HG02610 (cell line): ENCODE measurements at regions not wholly inside any gene's neighbourhood (a gene's known extent, or its start where the extent isn't known, plus 50 kb on each side); places are given as distances from the start of the nearest gene placed in this dataset.

Source experiments
- ATAC-seq: cut with Tn5 transposase; IDR thresholded peaks from one replicate; pipeline ENCODE4 v1.9.1; 2021; ENCODE audit warnings: mild to moderate bottlenecking, moderate library complexity; ENCODE audit not compliant: unreplicated experiment

DNA sequence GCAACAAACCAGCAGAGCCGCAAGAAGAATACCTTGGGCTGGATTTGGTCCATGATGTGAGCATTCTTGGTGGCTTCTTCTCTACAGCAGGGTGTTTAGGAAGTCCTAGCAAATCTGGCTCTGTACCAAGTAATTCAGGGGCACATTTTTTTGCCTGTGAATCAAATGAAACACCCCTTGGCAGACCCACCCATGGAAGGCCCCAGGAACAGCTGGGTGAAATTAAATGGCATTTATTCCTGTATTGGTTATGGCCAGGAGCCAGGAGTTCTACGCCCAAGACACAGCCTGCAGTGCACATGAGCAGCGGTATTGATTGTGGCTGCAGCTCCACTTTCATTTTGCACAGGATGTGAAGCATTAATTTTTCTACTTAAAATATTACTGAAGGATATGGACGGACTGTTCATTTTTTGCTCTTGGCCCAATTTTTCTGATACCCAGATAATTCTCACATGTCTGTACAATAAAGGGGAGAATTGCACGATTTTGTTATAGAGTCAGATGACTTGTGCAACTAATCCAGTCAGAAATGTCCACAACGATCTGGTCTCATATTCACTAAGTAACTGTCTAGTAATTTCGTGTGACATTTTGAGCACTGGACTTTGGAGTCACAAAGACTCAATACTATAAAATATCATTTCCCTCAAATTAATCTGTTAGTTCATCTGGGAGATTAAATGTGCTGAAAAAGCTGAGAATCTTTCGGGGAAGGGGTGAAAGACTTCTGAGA is 120.7 kb upstream of the APC start:
- no peak for ATAC-seq

- ATAC-seq: no peak
Measured at GRCh38 chr5:112625246-112625645, 112.4 kb upstream of the APC start.

GRCh38 chr5:112625689-112626438 is 111.8 kb upstream of the APC start:
- no peak for ATAC-seq

GRCh38 chr5:112626715-112627114 is 111.0 kb upstream of the APC start:
- ATAC-seq: no peak

GRCh38 chr5:112628214-112628980 is 109.3 kb upstream of the APC start:
- no peak for ATAC-seq

- ATAC-seq: no peak
Measured at GRCh38 chr5:112630246-112631009, 107.3 kb upstream of the APC start.

GRCh38 chr5:112634166-112634565 is 103.5 kb upstream of the APC start:
- ATAC-seq: no peak

GRCh38 chr5:112634796-112635195 is 102.9 kb upstream of the APC start:
- no peak for ATAC-seq

- no peak for ATAC-seq
Measured at GRCh38 chr5:112635276-112635675, 102.4 kb upstream of the APC start.

GRCh38 chr5:112635771-112636731 is 101.6 kb upstream of the APC start:
- ATAC-seq: no peak

DNA sequence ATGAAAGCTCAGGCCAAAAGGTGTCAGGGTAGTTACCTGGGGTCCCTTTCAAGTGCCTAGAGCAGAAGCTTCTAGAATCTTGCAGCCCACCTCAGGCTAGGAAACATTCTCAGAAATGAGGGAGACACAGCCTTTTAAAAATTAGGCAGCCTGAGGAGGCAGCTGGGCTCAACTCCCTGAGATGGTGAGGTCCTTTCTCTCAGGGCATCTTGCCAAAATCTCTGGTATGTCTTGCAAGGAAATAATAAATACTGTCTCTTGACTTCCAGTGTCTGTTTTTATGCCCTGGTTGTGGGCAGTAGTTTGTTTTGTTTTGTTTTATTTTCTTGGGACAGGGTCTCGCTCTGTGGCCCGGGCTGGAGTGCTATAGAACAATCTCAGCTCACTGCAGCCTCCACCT is 100.9 kb upstream of the APC start:
- no peak for ATAC-seq

GRCh38 chr5:112637343-112637742 is 100.3 kb upstream of the APC start:
- no peak for ATAC-seq

GRCh38 chr5:112640546-112640945 is 97.1 kb upstream of the APC start:
- ATAC-seq: no peak

GRCh38 chr5:112641515-112642110 is 96.1 kb upstream of the APC start:
- no peak for ATAC-seq

DNA sequence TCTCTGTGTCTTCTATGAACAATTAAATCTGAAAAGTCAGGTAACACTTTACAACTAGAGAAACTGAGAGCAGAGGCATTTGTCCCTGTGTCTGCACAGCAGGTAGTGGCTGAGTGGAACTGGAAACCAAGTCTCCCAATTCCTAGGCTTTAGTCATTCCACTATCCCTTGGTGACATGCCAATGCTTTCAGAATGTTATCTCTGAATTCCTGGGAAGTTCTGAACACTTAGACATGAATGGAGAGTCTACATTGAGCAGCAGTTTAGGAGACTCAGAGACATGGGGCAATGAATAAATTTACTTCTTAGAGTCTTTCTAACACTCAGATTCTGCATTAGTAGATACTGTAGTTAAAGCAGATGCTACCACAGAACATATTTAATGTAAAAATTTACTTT is 94.8 kb upstream of the APC start:
- ATAC-seq: no peak

GRCh38 chr5:112643339-112643971 is 94.2 kb upstream of the APC start:
- no peak for ATAC-seq

- ATAC-seq: no peak
Measured at GRCh38 chr5:112646139-112646936, 91.3 kb upstream of the APC start.

GRCh38 chr5:112647428-112647827 is 90.3 kb upstream of the APC start:
- no peak for ATAC-seq
